HG02571 (cell line): ENCODE measurements at regions not wholly inside any gene's neighbourhood (a gene's known extent, or its start where the extent isn't known, plus 50 kb on each side); places are given as distances from the start of the nearest gene placed in this dataset.
"Not testable (repeated sequence)": the region's sequence is repeated elsewhere in the genome, so short reads cannot be mapped to it uniquely, and the experiment has no call there.

Experiments used
- ATAC-seq: cut with Tn5 transposase; IDR thresholded peaks from one replicate; pipeline ENCODE4 v1.9.1; 2021; ENCODE audit warnings: mild to moderate bottlenecking, moderate library complexity; ENCODE audit not compliant: unreplicated experiment

- no peak for ATAC-seq
Observed at GRCh38 chr17:64773836-64774761, 112.0 kb upstream of the SMURF2 start.

- ATAC-seq = no peak
Observed at GRCh38 chr17:64773386-64773835, 111.3 kb upstream of the SMURF2 start.

DNA sequence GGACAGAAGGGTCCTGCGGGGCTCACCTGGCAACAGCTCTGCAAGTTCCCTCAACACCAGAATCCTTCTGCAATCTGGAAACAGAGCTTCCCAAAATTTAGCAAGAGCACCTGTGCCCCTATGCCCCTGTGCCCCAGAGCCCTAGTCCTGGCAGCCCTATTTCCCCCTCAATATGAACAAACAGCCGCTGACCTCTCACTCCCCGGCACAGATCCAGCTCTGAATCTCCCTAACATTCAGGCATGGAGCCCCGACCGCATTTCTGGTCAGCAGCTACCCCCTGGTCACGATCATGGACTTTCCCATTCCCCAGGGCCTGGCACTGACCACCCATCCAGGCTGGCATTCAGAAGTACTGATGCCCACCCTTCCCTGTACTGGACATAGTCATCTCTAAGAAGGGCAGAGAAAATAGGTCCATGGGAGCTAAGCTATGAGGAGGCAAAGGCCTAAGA lies 110.8 kb upstream of the SMURF2 start:
- no peak for ATAC-seq

- no peak for ATAC-seq
Observed at GRCh38 chr17:64771980-64772844, 110.1 kb upstream of the SMURF2 start.

GRCh38 chr17:64769712-64770111 lies 107.6 kb upstream of the SMURF2 start:
- no peak for ATAC-seq

DNA sequence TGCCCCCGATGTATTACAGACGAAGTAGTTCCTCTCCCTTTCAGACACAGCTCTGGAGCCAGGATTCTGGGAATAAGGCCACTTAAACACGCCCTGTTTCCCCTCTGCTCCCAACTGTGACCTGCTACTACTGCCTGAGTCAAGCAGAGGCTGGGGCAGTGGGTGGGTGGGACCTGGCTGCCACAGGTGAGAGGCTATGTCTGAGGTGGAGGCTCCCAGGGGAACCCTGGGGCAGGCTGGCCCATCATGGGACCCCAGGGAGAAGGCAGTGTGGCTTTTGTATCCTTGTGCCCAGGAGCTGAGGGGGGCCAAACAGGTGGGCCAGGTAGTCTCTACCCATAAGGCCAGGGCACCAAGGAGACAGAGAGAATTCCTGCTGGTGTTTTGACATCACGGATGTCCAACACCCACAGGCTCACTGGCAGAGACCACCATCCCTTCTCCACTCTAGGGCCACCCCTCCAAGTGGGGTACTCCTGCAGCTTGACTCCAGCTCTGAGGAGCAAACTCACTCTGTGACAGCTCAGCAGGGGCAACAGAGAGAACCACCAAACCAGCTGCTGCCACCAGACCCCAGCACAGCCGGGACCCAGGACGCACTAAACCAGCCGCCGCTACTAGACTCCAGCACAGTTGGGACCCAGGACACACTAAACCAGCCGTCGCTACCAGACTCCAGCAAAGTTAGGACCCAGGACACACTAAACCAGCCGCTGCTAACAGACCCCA lies 105.3 kb upstream of the SMURF2 start:
- ATAC-seq = no peak

DNA sequence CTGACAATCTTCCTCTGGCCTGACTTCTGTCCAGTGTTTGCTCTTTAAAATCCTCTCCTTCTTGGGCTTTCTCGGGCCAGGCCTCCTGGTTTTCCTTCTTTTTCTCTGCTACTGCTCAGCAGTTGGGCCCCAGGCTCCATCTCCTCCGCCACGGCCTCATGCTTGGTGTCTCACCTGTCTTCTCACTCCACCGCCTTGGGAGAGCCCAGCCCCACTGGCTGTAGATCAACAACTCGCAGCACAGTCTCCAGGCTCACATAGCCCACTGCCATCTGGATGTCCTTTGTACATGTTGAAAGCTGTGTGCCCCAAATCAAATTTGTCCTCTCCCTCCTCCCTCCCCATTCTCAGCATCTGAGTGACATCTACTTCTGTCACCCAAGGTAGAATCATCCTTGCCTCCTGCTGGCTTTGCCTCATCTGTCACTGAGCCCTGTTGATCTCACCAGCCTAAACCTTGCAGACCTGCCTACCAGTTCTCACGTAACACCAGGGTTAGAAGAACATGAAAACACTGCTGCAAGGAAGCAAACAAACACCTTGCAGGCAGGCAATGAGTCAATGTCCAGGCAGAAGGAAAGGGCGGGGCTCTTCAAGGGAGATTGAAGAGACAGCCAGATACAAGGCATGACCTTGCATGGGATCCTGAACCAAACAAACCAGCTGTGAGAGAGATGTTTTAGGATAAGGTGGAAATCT lies 103.2 kb upstream of the SMURF2 start:
- ATAC-seq = no peak

GRCh38 chr17:64750891-64751677 lies 89.0 kb upstream of the SMURF2 start:
- no peak for ATAC-seq

GRCh38 chr17:64750478-64750877 lies 88.4 kb upstream of the SMURF2 start:
- no peak for ATAC-seq

DNA sequence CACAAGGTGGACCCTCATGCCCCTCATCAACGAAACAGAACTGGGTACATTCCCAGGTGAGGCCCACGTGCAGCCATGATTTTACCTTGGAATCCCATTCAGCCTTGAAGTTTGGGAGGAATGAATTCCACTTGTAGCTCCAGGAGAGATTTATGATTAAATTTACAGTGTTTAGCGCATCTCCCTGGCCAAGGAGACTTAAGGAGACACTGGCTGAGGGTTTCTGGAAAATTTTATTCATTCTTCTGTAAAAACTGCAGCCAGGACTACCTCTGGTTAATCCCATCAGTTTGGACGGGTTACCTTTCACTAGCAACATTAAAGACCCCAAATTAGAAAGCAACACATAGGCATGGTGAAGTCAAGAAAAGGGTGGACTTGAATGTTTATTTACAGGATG lies 87.2 kb upstream of the SMURF2 start:
- ATAC-seq = no peak

- no peak for ATAC-seq
Observed at GRCh38 chr17:64747938-64748540, 85.9 kb upstream of the SMURF2 start.

GRCh38 chr17:64742326-64742725 lies 80.2 kb upstream of the SMURF2 start:
- ATAC-seq = no peak

GRCh38 chr17:64741916-64742315 lies 79.8 kb upstream of the SMURF2 start:
- ATAC-seq = not testable (repeated sequence)

DNA sequence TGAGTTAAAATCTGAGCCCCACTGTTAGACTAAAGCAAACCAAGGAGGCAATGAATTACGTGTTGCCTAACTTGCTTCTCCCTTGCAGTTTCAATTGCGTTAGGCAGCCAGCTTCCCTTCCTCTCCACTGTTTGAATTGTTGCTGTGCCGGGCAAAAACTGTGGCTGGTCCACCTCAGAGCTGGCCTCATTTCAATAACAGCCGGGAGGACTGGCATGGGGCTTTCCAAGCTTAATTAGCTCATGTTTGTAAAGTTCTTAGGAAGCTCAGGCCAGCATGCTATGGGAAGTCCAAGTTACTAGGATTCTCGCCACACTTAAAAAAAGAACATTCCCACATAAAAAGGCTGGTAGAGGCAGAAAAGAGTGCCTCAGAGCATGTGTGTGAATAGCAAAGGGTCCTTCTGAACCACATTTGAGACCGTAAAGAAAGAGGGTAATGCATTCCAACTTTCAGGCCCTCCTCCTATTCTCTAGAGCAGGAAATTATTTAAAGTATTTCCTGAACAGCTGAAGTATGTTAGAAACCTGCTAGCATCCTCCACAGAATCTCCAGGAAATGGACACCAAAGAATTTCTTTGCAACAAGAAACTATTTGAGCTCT lies 79.0 kb upstream of the SMURF2 start:
- ATAC-seq = no peak

- ATAC-seq = no peak
Observed at GRCh38 chr17:64739316-64740058, 77.4 kb upstream of the SMURF2 start.

- no peak for ATAC-seq
Observed at GRCh38 chr17:64736804-64737492, 74.8 kb upstream of the SMURF2 start.

- no peak for ATAC-seq
Observed at GRCh38 chr17:64732336-64733006, 70.4 kb upstream of the SMURF2 start.
